Stimulated activated CD4-positive, alpha-beta T cell treated with anti-CD3 and anti-CD28 coated beads, Interleukin-2, amount 100 ng/mL, for 4 hours (primary cell): ENCODE measurements at regions not wholly inside any gene's neighbourhood (a gene's known extent, or its start where the extent isn't known, plus 50 kb on each side); places are given as distances from the start of the nearest gene placed in this dataset.
"Not testable (repeated sequence)": the region's sequence is repeated elsewhere in the genome, so short reads cannot be mapped to it uniquely, and the experiment has no call there.

ENCODE experiments used
- DNase-seq: peaks from one replicate; pipeline ENCODE4 v3.0.0-alpha.2; 2020; ENCODE audit warnings: low read depth

DNA sequence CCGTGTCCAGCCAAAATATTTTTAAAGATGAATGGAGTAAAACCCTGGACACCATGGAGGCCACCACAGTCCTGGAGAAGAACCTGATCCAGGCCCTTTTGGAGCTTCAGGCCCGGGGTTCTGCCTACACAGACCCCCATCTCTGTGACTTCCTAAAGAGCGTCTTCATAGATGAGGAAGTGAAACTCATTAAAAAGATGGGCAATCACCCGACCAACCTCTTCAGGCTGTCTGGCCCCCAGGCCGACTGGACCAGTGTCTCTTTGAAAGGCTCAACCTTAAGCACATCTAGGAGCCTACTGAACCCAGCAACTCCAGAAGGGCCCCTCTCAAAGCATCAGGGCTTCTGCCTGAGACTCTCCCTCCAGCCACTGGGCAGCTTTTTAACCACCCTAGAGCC is 107.9 kb upstream of the FAM174B start:
- no peak for DNase-seq

- DNase-seq = not testable (repeated sequence)
Observed at GRCh38 chr15:92768131-92768530, 112.6 kb upstream of the FAM174B start.

DNA sequence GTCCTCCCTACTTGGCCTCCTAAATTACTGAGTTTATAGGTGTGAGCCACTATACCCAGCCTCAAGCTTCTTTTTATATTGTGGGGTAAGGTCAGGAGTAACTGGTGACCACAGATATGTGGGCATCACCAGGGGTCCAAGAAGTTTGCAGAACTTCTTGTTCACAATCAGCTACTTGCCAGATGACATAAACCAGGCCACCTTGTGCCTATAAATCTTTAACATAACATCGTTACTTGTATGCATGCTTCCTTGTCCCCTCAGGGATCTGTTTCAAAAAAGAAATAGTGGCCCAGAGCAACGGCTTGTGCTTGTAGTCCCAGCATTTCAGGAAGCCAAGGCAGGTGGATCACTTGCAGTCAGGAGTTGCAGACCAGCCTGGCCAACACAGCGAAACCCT is 115.1 kb upstream of the FAM174B start:
- DNase-seq = no peak

GRCh38 chr15:92772061-92772460 is 116.5 kb upstream of the FAM174B start:
- DNase-seq = no peak

DNA sequence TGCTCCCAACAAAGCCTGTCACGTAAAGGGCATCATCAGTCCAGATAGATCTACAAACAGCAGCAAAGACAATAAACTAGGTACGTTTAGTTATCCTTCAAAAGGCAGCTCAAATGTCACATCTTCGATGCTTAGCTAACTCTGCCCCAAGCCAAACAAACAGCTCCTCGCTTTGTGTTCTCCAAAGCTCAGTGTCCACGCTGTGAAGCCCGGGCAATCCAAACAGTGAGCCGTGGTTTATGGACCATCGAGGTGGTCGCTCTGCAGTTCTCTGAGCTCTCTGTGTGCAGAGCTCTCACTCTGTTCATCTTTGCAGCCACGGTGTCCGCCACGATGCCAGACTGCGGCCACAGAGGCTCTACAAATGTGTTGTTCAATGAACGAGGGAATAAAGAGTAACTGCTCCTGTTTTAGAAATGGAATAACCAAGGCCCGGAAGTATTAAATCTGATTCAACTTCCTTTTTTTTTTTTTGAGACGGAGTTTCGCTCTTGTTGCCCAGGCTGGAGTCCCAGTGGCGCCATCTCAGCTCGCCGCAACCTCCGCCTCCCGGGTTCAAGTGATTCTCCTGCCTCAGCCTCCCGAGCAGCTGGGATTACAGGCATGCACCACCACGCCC is 117.2 kb upstream of the FAM174B start:
- DNase-seq = no peak

DNA sequence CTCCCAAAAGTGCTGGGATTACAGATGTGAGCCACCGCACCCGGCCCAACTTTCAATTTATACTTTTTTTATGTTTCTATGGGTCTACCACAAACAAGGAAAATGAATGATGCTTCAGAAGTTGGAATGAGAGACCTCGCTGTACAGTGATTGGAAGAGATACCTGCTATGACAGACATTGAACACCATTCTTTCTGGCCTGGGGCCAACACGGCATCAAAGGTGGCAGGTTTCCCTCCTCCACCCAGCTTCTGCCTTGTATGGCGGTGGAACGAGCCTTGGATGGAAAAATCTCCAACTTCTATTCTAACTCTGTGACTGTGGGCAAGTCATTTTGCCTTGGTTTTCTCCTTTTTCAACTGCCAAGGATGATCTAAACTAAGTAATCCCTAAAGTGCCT is 117.8 kb upstream of the FAM174B start:
- no peak for DNase-seq

GRCh38 chr15:92779874-92780273 is 120.2 kb upstream of the CHD2 start:
- DNase-seq = no peak

DNA sequence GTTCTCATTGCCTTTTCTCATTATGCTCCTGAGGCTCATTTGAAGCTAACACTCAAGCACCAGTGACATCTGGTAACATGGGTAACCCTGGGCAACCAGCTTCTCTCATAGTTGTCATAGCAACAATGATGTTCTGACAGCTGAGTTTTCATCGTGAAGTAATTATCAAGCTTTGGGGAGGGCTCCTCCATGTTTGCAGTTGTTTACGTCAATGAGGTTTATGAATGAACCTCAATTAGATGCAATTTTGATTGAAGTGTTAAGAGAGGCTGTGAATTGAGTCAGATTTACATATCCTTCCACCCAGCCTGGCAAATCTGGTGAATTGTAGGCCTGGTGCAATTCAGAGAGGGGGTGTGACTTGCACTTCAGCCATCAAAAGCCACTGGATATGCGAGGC is 119.3 kb upstream of the CHD2 start:
- no peak for DNase-seq

DNA sequence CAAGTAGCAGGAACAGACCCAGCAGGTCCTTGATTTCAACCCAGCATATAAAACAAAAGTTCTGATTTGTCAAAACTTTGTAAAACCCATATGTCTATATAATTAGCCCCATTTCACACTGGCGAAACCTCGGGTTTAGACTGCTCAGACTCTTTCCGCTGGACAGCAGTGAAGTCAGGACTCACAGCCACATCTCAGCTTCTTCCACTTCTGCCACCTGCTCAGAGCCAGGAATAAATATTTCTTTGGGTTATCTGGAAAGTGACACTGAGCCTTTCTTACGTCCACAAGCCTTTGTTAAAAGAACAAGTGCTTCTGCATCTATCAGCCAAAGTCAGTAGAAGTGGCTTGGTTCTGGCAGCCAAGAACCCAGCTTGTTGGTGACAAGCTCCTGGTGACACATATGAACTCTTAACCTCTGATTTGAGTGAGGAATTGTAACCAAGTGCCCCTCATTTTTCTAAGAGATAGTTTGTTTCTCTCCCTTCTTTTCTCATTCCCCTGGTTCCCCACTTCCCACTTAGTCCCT is 118.1 kb upstream of the CHD2 start:
- DNase-seq = no peak

GRCh38 chr15:92787116-92787515 is 113.0 kb upstream of the CHD2 start:
- DNase-seq = no peak

- no peak for DNase-seq
Observed at GRCh38 chr15:92788196-92788595, 111.9 kb upstream of the CHD2 start.

- not testable (repeated sequence) for DNase-seq
Observed at GRCh38 chr15:92788793-92789192, 111.3 kb upstream of the CHD2 start.

GRCh38 chr15:92796161-92796611 is 103.9 kb upstream of the CHD2 start:
- DNase-seq = no peak

DNA sequence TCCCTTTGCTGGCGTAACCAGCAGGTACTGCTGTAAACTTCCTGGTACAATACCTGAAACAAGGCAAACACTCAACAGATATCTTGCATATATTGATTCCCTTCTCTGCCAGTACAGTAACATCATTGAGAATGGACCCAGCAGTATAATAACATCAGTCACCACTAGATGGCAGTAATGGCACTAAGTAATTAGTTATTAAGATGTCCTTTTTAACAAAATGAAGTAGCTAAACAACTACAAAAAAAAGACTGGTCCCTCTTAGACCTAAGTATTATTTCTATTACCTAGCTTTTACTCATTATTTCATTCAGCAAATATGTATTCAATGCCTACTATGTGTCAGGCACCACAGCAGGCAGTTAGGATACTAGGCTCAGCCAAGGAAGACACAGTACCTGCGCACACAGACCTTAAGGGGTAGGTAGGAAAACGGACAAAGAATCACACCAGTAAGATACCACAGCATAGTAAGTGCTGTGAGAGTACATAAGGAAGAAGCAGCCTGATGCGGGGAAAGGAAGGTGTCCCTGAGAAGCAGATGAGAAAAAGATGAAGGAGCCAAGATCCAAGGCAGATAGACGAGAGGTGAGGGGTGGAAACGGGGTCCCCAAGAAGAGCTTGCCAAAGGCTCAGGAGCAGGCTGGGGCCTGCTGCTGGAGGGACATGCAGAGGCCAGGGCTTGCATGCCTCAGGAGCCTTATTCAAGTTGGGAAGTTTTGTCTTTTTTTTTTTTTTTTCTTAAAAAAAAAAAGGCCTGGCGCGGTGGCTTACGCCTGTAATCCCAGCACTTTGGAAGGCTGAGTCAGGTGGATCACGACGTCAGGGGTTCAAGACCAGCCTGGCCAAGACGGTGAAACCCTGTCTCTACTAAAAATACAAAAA is 102.7 kb upstream of the CHD2 start:
- DNase-seq = peak; percentile 36

GRCh38 chr15:92800013-92800412 is 100.1 kb upstream of the CHD2 start:
- no peak for DNase-seq

DNA sequence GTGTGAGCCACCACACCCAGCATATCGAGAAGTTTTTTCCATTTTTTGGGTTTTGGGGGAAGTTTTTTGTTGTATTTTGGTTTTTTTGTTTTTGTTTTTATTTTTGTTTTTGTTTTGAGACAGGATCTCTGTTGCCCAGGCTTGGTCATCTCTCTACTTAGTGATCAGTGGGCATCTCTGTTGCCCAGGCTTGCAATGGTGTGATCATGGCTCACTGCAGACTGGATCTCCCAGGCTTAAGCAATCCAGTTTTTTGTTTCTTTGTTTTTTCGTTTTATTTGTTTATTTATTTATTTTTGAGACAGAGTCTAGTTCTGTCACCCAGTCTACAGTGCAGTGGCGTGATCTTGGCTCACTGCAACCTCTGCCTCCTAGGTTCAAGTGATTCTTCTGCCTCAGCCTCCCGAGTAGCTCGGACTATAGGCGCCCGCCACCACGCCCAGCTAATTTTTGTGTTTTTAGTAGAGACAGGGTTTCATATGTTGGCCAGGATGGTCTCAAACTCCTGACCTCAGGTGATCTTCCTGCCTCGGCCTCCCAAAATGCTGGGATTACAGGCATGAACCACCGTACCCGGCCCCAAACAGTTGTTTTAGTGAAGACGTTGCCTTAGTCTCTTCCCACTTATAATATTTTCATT is 99.6 kb upstream of the CHD2 start:
- not testable (repeated sequence) for DNase-seq

DNA sequence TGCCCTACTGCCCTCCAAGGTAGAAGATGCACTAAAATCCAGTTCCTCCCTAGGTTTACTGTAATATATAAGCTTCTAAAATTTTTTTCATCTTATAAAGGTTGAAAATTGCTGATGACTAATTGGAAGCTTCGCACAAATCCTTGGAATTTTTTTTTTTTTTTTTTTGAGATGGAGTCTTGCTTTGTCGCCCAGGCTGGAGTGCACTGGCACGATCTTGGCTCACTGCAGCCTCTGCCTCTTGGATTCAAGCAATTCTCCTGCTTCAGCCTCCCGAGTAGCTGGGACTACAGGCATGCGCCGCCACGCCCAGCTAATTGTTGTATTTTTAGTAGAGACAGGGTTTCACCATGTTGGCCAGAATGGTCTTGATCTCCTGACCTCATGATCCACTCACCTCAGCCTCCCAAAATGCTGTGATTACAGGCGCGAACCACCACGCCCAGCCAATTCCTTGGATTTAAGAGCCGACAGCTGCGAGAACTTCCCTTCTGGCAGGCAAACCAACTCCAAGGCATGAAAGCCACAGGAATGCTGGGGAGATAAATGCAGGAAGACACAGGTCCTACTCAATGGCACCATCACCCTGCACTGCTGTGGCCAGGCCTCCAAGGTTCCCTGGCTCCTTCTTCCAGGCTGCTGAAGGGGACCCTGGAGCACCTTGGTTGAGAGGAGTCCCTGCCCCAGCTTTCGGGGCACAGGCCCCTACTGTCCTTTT is 98.9 kb upstream of the CHD2 start:
- not testable (repeated sequence) for DNase-seq

DNA sequence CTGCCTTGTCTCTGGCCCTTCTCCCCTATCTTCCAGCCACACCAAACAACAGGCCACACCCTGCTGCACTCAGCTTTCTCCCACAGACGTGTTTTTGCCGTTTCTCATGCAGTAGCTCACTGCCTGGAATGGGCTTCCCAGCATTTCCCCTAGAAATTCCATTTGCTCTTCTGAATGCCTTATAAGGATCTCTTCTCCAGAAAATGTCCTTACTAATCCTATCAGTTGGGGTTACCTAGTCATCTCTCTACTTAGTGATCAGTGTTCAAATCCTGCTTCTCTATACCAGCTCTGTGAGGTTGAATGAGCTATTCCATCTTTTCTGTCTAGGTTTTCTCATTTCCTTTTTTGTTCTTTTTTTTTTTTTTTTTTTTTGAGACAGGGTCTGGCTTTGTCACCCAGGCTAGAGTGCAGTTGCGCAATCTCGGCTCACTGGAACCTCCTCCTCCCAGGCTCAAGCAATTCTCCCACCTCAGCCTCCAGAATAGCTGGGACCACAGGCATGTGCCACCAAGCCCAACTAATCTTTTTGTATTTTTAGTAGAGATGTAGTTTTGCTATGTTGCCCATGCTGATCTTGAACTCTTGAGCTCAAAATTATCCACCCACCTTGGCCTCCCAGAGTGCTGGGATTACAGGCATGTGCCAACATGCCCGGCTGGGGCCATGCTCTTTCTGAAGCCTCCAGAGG is 98.2 kb upstream of the CHD2 start:
- DNase-seq = no peak

GRCh38 chr15:92803536-92803851 is 96.6 kb upstream of the CHD2 start:
- DNase-seq = no peak

GRCh38 chr15:92803852-92804609 is 96.1 kb upstream of the CHD2 start:
- peak; percentile 74 for DNase-seq

GRCh38 chr15:92804610-92804936 is 95.6 kb upstream of the CHD2 start:
- not testable (repeated sequence) for DNase-seq
